H1 (cell line): ENCODE measurements at regions not wholly inside any gene's neighbourhood (a gene's known extent, or its start where the extent isn't known, plus 50 kb on each side); places are given as distances from the start of the nearest gene placed in this dataset.

Experiments used
- CREB1 ChIP-seq: IDR thresholded peaks from 2 replicates; pipeline ENCODE4 v1.6.1; 2012; ENCODE audit warnings: inconsistent platforms
- CTBP2 ChIP-seq: IDR thresholded peaks from 2 replicates; pipeline ENCODE4 v1.7.0; 2011; ENCODE audit warnings: borderline replicate concordance, mild to moderate bottlenecking, moderate library complexity, mixed read lengths, low read length; ENCODE audit not compliant: insufficient read depth, insufficient read length
- EGR1 ChIP-seq: IDR thresholded peaks from 2 replicates; pipeline ENCODE4 v1.6.1; 2011; ENCODE audit warnings: low read depth, low read length, borderline replicate concordance
- KDM4A ChIP-seq: IDR thresholded peaks from one replicate; pipeline ENCODE4 v1.7.1; 2012; ENCODE audit warnings: low read depth, mild to moderate bottlenecking, moderate library complexity, low read length, inconsistent platforms; ENCODE audit not compliant: severe bottlenecking
- RAD21 ChIP-seq, 2 experiments: IDR thresholded peaks in 1 of 2; conservative IDR thresholded peaks in 1 of 2; 2 replicates each; pipeline ENCODE4 v1.6.1; 2011; ENCODE audit warnings: low read depth in 2 of 2, low read length in 2 of 2, improper control_type of control experiment in 1 of 2, inconsistent platforms in 1 of 2, mild to moderate bottlenecking in 1 of 2, moderate library complexity in 1 of 2
- RBBP5 ChIP-seq: IDR thresholded peaks from 2 replicates; pipeline ENCODE4 v1.7.1; 2012; ENCODE audit warnings: low read depth, mild to moderate bottlenecking, inconsistent platforms, low read length, moderate library complexity, borderline replicate concordance
- RFX5 ChIP-seq: IDR thresholded peaks from 2 replicates; pipeline ENCODE4 v1.6.1; 2011; ENCODE audit warnings: low read depth, low read length, improper control_type of control experiment, borderline replicate concordance
- RXRA ChIP-seq: IDR thresholded peaks from 2 replicates; pipeline ENCODE4 v1.6.1; 2011; ENCODE audit warnings: low read depth, mild to moderate bottlenecking, low read length, moderate library complexity; ENCODE audit not compliant: insufficient read depth
- SRF ChIP-seq: IDR thresholded peaks from 2 replicates; pipeline ENCODE4 v1.6.1; 2011; ENCODE audit warnings: mild to moderate bottlenecking, low read depth, low read length, moderate library complexity
- TBP ChIP-seq: IDR thresholded peaks from 2 replicates; pipeline ENCODE4 v1.6.1; 2011; ENCODE audit warnings: low read depth, low read length, improper control_type of control experiment

- TF ChIP-seq RAD21 (IDR thresholded peaks at IDR 0.05 in 1 of 2, conservative IDR thresholded peaks at IDR 0.05 in 1 of 2; ENCODE audit: low read depth in 2 of 2, low read length in 2 of 2) (no peak), RBBP5 (no peak), RFX5 (no peak), RXRA (no peak), SRF (no peak), CTBP2 (no peak), KDM4A (no peak), CREB1 (no peak), TBP (no peak), EGR1 (no peak)
Observed at GRCh38 chr18:78494204-78495085, 485.2 kb upstream of the SALL3 start (continued).
